Hepatocyte (in vitro differentiated cells): ENCODE measurements at regions not wholly inside any gene's neighbourhood (a gene's known extent, or its start where the extent isn't known, plus 50 kb on each side); places are given as distances from the start of the nearest gene placed in this dataset.

Experiments
- DNase-seq: peaks from one replicate; pipeline ENCODE4 v3.0.0-alpha.2; 2016; ENCODE audit warnings: low spot score
- H2AFZ ChIP-seq: fragments of 200-600 bp; sonication (generic); 2 replicates; pipeline ENCODE4 v1.6.0; 2016; ENCODE audit warnings: antibody characterized with exemption, mild to moderate bottlenecking
- H3K27ac ChIP-seq: fragments of 200-600 bp; sonication (generic); 2 replicates; pipeline ENCODE4 v1.5.1; 2016; ENCODE audit warnings: mild to moderate bottlenecking
- H3K27me3 ChIP-seq: fragments of 200-600 bp; sonication (generic); 2 replicates; pipeline ENCODE4 v1.6.1; 2016
- H3K36me3 ChIP-seq: fragments of 200-600 bp; sonication (generic); replicated peaks from 2 replicates; pipeline ENCODE4 v1.5.1; 2016; ENCODE audit warnings: low read depth; ENCODE audit not compliant: insufficient read depth
- H3K4me1 ChIP-seq: fragments of 200-600 bp; sonication (generic); 2 replicates; pipeline ENCODE4 v1.5.1; 2016; ENCODE audit warnings: mild to moderate bottlenecking, moderate library complexity; ENCODE audit not compliant: insufficient read depth
- H3K4me2 ChIP-seq: fragments of 200-600 bp; sonication (generic); 2 replicates; pipeline ENCODE4 v1.6.0; 2016
- H3K4me3 ChIP-seq: fragments of 200-600 bp; sonication (generic); 2 replicates; pipeline ENCODE4 v1.5.1; 2016; ENCODE audit warnings: mild to moderate bottlenecking
- H3K79me2 ChIP-seq: fragments of 200-600 bp; sonication (generic); 2 replicates; pipeline ENCODE4 v1.6.0; 2017; ENCODE audit warnings: mild to moderate bottlenecking
- H3K9me2 ChIP-seq: fragments of 200-600 bp; sonication (generic); replicated peaks from 2 replicates; pipeline ENCODE4 v1.6.0; 2017; ENCODE audit warnings: mild to moderate bottlenecking; ENCODE audit not compliant: insufficient read depth
- H3K9me3 ChIP-seq: fragments of 200-600 bp; sonication (generic); 2 replicates; pipeline ENCODE4 v1.5.1; 2016; ENCODE audit warnings: low read depth, mild to moderate bottlenecking
- H4K20me1 ChIP-seq: fragments of 200-600 bp; sonication (generic); 2 replicates; pipeline ENCODE4 v1.6.0; 2016; ENCODE audit warnings: mild to moderate bottlenecking; ENCODE audit not compliant: insufficient read depth, poor library complexity, severe bottlenecking
- CTCF ChIP-seq: fragments of 200-600 bp; sonication (generic); IDR thresholded peaks from 2 replicates; pipeline ENCODE4 v1.5.1; 2016; ENCODE audit warnings: antibody characterized with exemption, mild to moderate bottlenecking; ENCODE audit not compliant: poor library complexity
- EZH2 ChIP-seq: fragments of 200-600 bp; sonication (generic); IDR thresholded peaks from 2 replicates; pipeline ENCODE4 v1.6.1; 2016; ENCODE audit warnings: antibody characterized with exemption, mild to moderate bottlenecking, borderline replicate concordance
- EZH2phosphoT487 ChIP-seq: fragments of 200-600 bp; sonication (generic); IDR thresholded peaks from one replicate; pipeline ENCODE4 v1.6.1; 2018; ENCODE audit warnings: antibody characterized with exemption, mild to moderate bottlenecking, low read depth, moderate library complexity; ENCODE audit not compliant: unreplicated experiment, severe bottlenecking
- WGBS: methylation state at CpG from one replicate; pipeline ENCODE4 v1.1.6; 2016; ENCODE audit warnings: low lambda C conversion rate; ENCODE audit errors: missing lambda C conversion rate; 5-methylcytosine and 5-hydroxymethylcytosine counted together

- Histone ChIP-seq H3K79me2 (no peaks in the 10 kb centered on the region), H3K4me1 (no peaks in the 10 kb centered on the region), H3K27ac (no peak overlapping the region), H3K9me2 (no peaks in the 10 kb centered on the region), H3K4me2 (no peak overlapping the region), H3K36me3 (no peaks in the 10 kb centered on the region), H2AFZ (no peak overlapping the region), H3K4me3 (no peak overlapping the region), H3K27me3 (peaks cover 56% of the 10 kb centered on the region), H3K9me3 (no peaks in the 10 kb centered on the region), H4K20me1 (no peaks in the 10 kb centered on the region)
- TF ChIP-seq EZH2phosphoT487 (no peak), CTCF (no peak), EZH2 (no peak)
- no peak for DNase-seq
- 76% methylated on average over 11 of the region's 11 CpGs for WGBS
Measured at GRCh38 chr7:155392726-155393570, 65.0 kb upstream of the EN2 start.

- Histone ChIP-seq H2AFZ (no peak overlapping the region), H3K4me2 (no peak overlapping the region), H3K9me3 (no peaks in the 10 kb centered on the region), H3K9me2 (no peaks in the 10 kb centered on the region), H3K4me1 (no peaks in the 10 kb centered on the region), H4K20me1 (no peaks in the 10 kb centered on the region), H3K36me3 (no peaks in the 10 kb centered on the region), H3K27me3 (peaks cover 44% of the 10 kb centered on the region), H3K79me2 (no peaks in the 10 kb centered on the region), H3K4me3 (no peak overlapping the region), H3K27ac (no peak overlapping the region)
- WGBS = 91% methylated on average over 7 of the region's 7 CpGs
- DNase-seq = no peak
- TF ChIP-seq EZH2phosphoT487 (no peak), CTCF (no peak), EZH2 (no peak)
Measured at GRCh38 chr7:155394413-155394812, 63.5 kb upstream of the EN2 start.

- Histone ChIP-seq H3K4me3 (no peak overlapping the region), H3K9me2 (no peaks in the 10 kb centered on the region), H4K20me1 (no peaks in the 10 kb centered on the region), H3K79me2 (no peaks in the 10 kb centered on the region), H3K36me3 (no peaks in the 10 kb centered on the region), H3K4me2 (no peak overlapping the region), H3K27ac (no peak overlapping the region), H2AFZ (no peak overlapping the region), H3K4me1 (no peaks in the 10 kb centered on the region), H3K27me3 (peaks cover 38% of the 10 kb centered on the region), H3K9me3 (no peaks in the 10 kb centered on the region)
- DNase-seq = no peak
- 78% methylated on average over 17 of the region's 17 CpGs for WGBS
- TF ChIP-seq EZH2phosphoT487 (no peak), CTCF (no peak), EZH2 (no peak)
Measured at GRCh38 chr7:155395176-155395797, 62.6 kb upstream of the EN2 start.
